GM12872 (cell line): ENCODE measurements at regions not wholly inside any gene's neighbourhood (a gene's known extent, or its start where the extent isn't known, plus 50 kb on each side); places are given as distances from the start of the nearest gene placed in this dataset.

Experiments used
- CTCF ChIP-seq: IDR thresholded peaks from 3 replicates; pipeline ENCODE4 v1.5.1; 2011; ENCODE audit warnings: low read depth, mild to moderate bottlenecking, low read length, moderate library complexity; ENCODE audit not compliant: insufficient read depth

- TF ChIP-seq CTCF, result no peak
Measured at GRCh38 chr7:106563466-106564150, 97.3 kb downstream of the CCDC71L start.

- no peak for TF ChIP-seq CTCF
Measured at GRCh38 chr7:106562711-106563366, 98.1 kb downstream of the CCDC71L start.

GRCh38 chr7:106561666-106562411 is 99.1 kb downstream of the CCDC71L start:
- no peak for TF ChIP-seq CTCF

- no peak for TF ChIP-seq CTCF
Measured at GRCh38 chr7:106561151-106561550, 99.8 kb downstream of the CCDC71L start.

GRCh38 chr7:106560482-106560881 is 100.5 kb downstream of the CCDC71L start:
- TF ChIP-seq CTCF, result no peak

- no peak for TF ChIP-seq CTCF
Measured at GRCh38 chr7:106553446-106553836, 107.5 kb downstream of the CCDC71L start.

- TF ChIP-seq CTCF, result no peak
Measured at GRCh38 chr7:106552645-106553445, 108.1 kb downstream of the CCDC71L start.
